OCI-LY7 (cell line): ENCODE measurements at regions not wholly inside any gene's neighbourhood (a gene's known extent, or its start where the extent isn't known, plus 50 kb on each side); places are given as distances from the start of the nearest gene placed in this dataset.
A peak's percentile ranks its signal among the peaks of the same experiment; 100 is the strongest.

Experiments
- BruUV-seq: library from RNA; stranded (reverse); fragments of 400-500 nt; replicated peaks from 2 replicates; lab custom pipeline; 2021; lab: Mats Ljungman, UMichigan
- CTCF ChIA-PET: fragments of 300-600 bp; sonication (Branson Sonifier 250); formaldehyde crosslinking; loops from one replicate; lab custom pipeline; 2022; ENCODE audit warnings: antibody characterized with exemption; ENCODE audit not compliant: unreplicated experiment; lab: Charles Lee
- POLR2A ChIA-PET: fragments of 300-600 bp; sonication (Branson Sonifier 250); formaldehyde crosslinking; loops from one replicate; lab custom pipeline; 2022; ENCODE audit warnings: antibody characterized with exemption; lab: Charles Lee
- DNase-seq: peaks from one replicate; pipeline ENCODE4 v3.0.0-alpha.2; 2015; ENCODE audit warnings: low spot score
- H2AFZ ChIP-seq: fragments of 200-600 bp; sonication (generic), shearing (Covaris generic); 2 replicates; pipeline ENCODE4 v1.6.1; 2014; ENCODE audit warnings: mild to moderate bottlenecking, antibody characterized with exemption, low read length, moderate library complexity
- H3K27ac ChIP-seq: fragments of 200-600 bp; sonication (generic); 2 replicates; pipeline ENCODE4 v1.5.1; 2014; ENCODE audit warnings: mixed run types, low read depth, mild to moderate bottlenecking, moderate library complexity, low read length, inconsistent platforms; ENCODE audit not compliant: poor library complexity, severe bottlenecking
- H3K36me3 ChIP-seq: fragments of 200-600 bp; sonication (generic); 2 replicates; pipeline ENCODE4 v1.6.1; 2014; ENCODE audit warnings: mild to moderate bottlenecking, antibody characterized with exemption, low read length, moderate library complexity, mixed read lengths; ENCODE audit not compliant: insufficient read depth
- H3K4me1 ChIP-seq: fragments of 200-600 bp; sonication (generic); 2 replicates; pipeline ENCODE4 v1.5.1; 2014; ENCODE audit warnings: mild to moderate bottlenecking, low read length; ENCODE audit not compliant: insufficient read depth, poor library complexity, severe bottlenecking
- H3K4me2 ChIP-seq: fragments of 200-600 bp; sonication (generic); 2 replicates; pipeline ENCODE4 v1.6.1; 2014; ENCODE audit warnings: mild to moderate bottlenecking, low read length
- H3K4me3 ChIP-seq: fragments of 200-600 bp; sonication (generic); 2 replicates; pipeline ENCODE4 v1.5.1; 2014; ENCODE audit warnings: mild to moderate bottlenecking, low read depth, low read length; ENCODE audit not compliant: poor library complexity, severe bottlenecking
- H3K79me2 ChIP-seq: fragments of 200-600 bp; sonication (generic); 2 replicates; pipeline ENCODE4 v1.6.1; 2016; ENCODE audit warnings: low read depth, mild to moderate bottlenecking, low read length, moderate library complexity, mixed read lengths; ENCODE audit not compliant: insufficient read depth
- H3K9me2 ChIP-seq: fragments of 200-600 bp; sonication (generic); 2 replicates; pipeline ENCODE4 v1.6.1; 2016; ENCODE audit warnings: mild to moderate bottlenecking, low read length, mixed read lengths; ENCODE audit not compliant: insufficient read depth
- H3K9me3 ChIP-seq: fragments of 200-600 bp; sonication (generic); 2 replicates; pipeline ENCODE4 v1.6.1; 2014; ENCODE audit warnings: mild to moderate bottlenecking, mixed run types, low read length, mixed read lengths
- H4K20me1 ChIP-seq: fragments of 200-600 bp; sonication (generic); 2 replicates; pipeline ENCODE4 v1.6.1; 2014; ENCODE audit warnings: mild to moderate bottlenecking, antibody characterized with exemption, low read length, moderate library complexity, mixed read lengths; ENCODE audit not compliant: insufficient read depth
- EZH2phosphoT487 ChIP-seq: fragments of 200-600 bp; sonication (generic); IDR thresholded peaks from 2 replicates; pipeline ENCODE4 v1.6.1; 2018; ENCODE audit warnings: low read depth, borderline replicate concordance, mild to moderate bottlenecking, mixed run types, antibody characterized with exemption, low read length, moderate library complexity, mixed read lengths
- intact Hi-C: fragments of 100-400 bp; cut with micrococcal nuclease; formaldehyde crosslinking; loops from one replicate; pipeline ENCODE4 v1.10.0; 2022; ENCODE audit not compliant: unreplicated experiment
- TF ChIP-seq, protein P1 (sequence below): fragments of 200-600 bp; sonication (generic); conservative IDR thresholded peaks from 2 replicates; pipeline ENCODE4 v1.5.1; 2014; ENCODE audit warnings: mild to moderate bottlenecking, antibody characterized with exemption, low read length, moderate library complexity, mixed read lengths

DNA sequence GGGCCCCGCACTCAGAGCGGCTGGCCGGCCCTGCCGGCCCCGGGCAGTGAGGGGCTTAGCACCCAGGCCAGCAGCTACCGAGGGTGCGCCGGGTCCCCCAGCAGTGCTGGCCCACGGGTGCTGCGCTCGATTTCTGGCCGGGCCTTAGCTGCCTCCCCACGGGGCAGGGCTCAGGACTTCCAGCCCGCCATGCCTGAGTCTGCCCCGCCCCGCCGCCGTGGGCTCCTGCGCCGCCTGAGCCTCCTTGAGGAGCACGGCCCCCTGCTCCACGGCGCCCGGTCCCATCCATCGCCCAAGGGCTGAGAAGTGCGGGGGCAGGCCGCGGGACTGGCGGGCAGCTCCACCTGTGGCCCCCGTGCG lies 67.9 kb upstream of the AMZ2 start:
- H3K4me3 ChIP-seq, result peak overlapping the region; percentile 75
- ChIA-PET CTCF (interaction anchor here (0.6 kb wide), 1 partner anchor 69 kb away, joined by 3 read pairs; no protein-coding TSS in a partner anchor), POLR2A (interaction anchor here (0.6 to 5.3 kb wide), 50 partner anchors 7 to 900 kb away, joined by 3 to 72 read pairs (median 4); partner anchors contain the start of genes AMZ2, ARSG, KPNA2 and SLC16A6)
- H3K36me3 ChIP-seq, result peaks cover 32% of the 10 kb centered on the region
- peaks cover 13% of the 10 kb centered on the region; the same call in 1 of the 2 replicates for H4K20me1 ChIP-seq
- no TSS peak for BruUV-seq
- peaks cover 44% of the 10 kb centered on the region for H3K79me2 ChIP-seq
- no peaks in the 10 kb centered on the region for H3K9me2 ChIP-seq
- peaks cover 15% of the 10 kb centered on the region; the same call in 1 of the 2 replicates for H3K9me3 ChIP-seq
- intact Hi-C loops, result loop anchor here (2.0 to 10.0 kb wide), 6 partner anchors 69 to 1397 kb away; partner anchors contain the start of genes AMZ2 and PRKAR1A
- no peak overlapping the region for H3K27ac ChIP-seq
- TF ChIP-seq, protein P1, sequence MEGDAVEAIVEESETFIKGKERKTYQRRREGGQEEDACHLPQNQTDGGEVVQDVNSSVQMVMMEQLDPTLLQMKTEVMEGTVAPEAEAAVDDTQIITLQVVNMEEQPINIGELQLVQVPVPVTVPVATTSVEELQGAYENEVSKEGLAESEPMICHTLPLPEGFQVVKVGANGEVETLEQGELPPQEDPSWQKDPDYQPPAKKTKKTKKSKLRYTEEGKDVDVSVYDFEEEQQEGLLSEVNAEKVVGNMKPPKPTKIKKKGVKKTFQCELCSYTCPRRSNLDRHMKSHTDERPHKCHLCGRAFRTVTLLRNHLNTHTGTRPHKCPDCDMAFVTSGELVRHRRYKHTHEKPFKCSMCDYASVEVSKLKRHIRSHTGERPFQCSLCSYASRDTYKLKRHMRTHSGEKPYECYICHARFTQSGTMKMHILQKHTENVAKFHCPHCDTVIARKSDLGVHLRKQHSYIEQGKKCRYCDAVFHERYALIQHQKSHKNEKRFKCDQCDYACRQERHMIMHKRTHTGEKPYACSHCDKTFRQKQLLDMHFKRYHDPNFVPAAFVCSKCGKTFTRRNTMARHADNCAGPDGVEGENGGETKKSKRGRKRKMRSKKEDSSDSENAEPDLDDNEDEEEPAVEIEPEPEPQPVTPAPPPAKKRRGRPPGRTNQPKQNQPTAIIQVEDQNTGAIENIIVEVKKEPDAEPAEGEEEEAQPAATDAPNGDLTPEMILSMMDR, result no peak
- no peak for TF ChIP-seq EZH2phosphoT487
- H3K4me2 ChIP-seq, result no peak overlapping the region
- peaks cover 8% of the 10 kb centered on the region for H3K4me1 ChIP-seq
- H2AFZ ChIP-seq, result no peak overlapping the region
- DNase-seq, result no peak

DNA sequence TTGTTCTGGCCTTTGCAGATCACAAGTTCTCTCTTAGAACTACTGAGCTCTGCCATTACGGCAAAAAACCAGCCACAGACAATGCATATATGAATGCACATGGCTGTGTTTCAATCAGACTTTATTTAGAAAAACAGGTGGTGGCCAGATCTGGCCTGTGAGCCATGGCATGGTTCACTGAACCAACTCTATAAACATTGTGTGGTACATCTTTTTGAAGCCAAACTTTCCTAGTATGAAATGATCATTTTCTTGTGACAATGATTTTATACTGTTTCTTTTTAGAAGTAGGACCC lies 65.9 kb upstream of the AMZ2 start:
- TF ChIP-seq, protein P1, result 0 out of 2 replicates have a peak, but pooled peaks have one; percentile 10
- no peak for TF ChIP-seq EZH2phosphoT487
- CTCF ChIA-PET, result interaction anchor here (0.5 to 1.5 kb wide), 5 partner anchors 9 to 217 kb away, joined by 3 to 4 read pairs (median 3); no protein-coding TSS in a partner anchor

More for the DNA sequence above, 65.9 kb upstream of the AMZ2 start:
- BruUV-seq, result no TSS peak
- Histone ChIP-seq H3K36me3 (peaks cover 53% of the 10 kb centered on the region), H3K27ac (peak overlapping the region; percentile 90), H3K4me1 (peaks cover 28% of the 10 kb centered on the region), H2AFZ (no peak overlapping the region), H3K4me2 (peak overlapping the region; percentile 93), H3K9me3 (peaks cover 15% of the 10 kb centered on the region; the same call in 1 of the 2 replicates), H3K9me2 (no peaks in the 10 kb centered on the region), H4K20me1 (peaks cover 28% of the 10 kb centered on the region; the same call in 1 of the 2 replicates), H3K4me3 (peak overlapping the region; percentile 75), H3K79me2 (peaks cover 65% of the 10 kb centered on the region)
- POLR2A ChIA-PET, result interaction anchor here (0.6 to 5.3 kb wide), 35 partner anchors 9 to 1878 kb away, joined by 3 to 72 read pairs (median 6); partner anchors contain the start of genes AMZ2, ARSG, SLC16A6 and WIPI1
- peak; percentile 96 for DNase-seq
- intact Hi-C loops, result loop anchor here (1.0 to 5.0 kb wide), 5 partner anchors 55 to 1395 kb away; partner anchors contain the start of genes PRKAR1A and WIPI1
